PC-3 (cell line): ENCODE measurements at regions not wholly inside any gene's neighbourhood (a gene's known extent, or its start where the extent isn't known, plus 50 kb on each side); places are given as distances from the start of the nearest gene placed in this dataset.

Source experiments
- ATAC-seq: fragments of 200-7000 bp; cut with Tn5 transposase; 2 replicates; pipeline ENCODE4 v1.9.1; 2020; ENCODE audit warnings: mild to moderate bottlenecking, moderate library complexity
- BruUV-seq: library from RNA; stranded (reverse); fragments of 400-500 nt; replicated peaks from 2 replicates; lab custom pipeline; 2021; lab: Mats Ljungman, UMichigan
- CTCF ChIA-PET: fragments of 300-600 bp; sonication (Branson Sonifier 250); formaldehyde crosslinking; loops from one replicate; lab custom pipeline; 2022; ENCODE audit warnings: antibody characterized with exemption; lab: Charles Lee
- POLR2A ChIA-PET: fragments of 300-600 bp; sonication (Branson Sonifier 250); formaldehyde crosslinking; loops from one replicate; lab custom pipeline; 2022; ENCODE audit warnings: antibody characterized with exemption; ENCODE audit not compliant: unreplicated experiment; lab: Charles Lee
- DNase-seq: peaks from one replicate; pipeline ENCODE4 v3.0.0-alpha.2; 2015
- H2AFZ ChIP-seq: fragments of 300-600 bp; sonication (generic); 2 replicates; pipeline ENCODE4 v1.6.0; 2016; ENCODE audit warnings: antibody characterized with exemption, low read length
- H3F3A ChIP-seq: fragments of 300-600 bp; sonication (generic); one replicate; pipeline ENCODE4 v1.6.0; 2017; ENCODE audit warnings: antibody characterized with exemption, low read length, control low read depth, mild to moderate bottlenecking; ENCODE audit not compliant: unreplicated experiment
- H3K27ac ChIP-seq: fragments of 300-600 bp; sonication (generic); 2 replicates; pipeline ENCODE4 v1.5.1; 2016; ENCODE audit warnings: mild to moderate bottlenecking, low read length
- H3K27me3 ChIP-seq: fragments of 300-600 bp; sonication (generic); 2 replicates; pipeline ENCODE4 v1.6.1; 2016; ENCODE audit warnings: low read length, mixed read lengths
- H3K36me3 ChIP-seq: fragments of 300-600 bp; sonication (generic); 2 replicates; pipeline ENCODE4 v1.6.1; 2016; ENCODE audit warnings: low read depth, mixed run types, low read length, mixed read lengths
- H3K4me1 ChIP-seq: fragments of 300-600 bp; sonication (generic); 2 replicates; pipeline ENCODE4 v1.5.1; 2016; ENCODE audit warnings: low read length; ENCODE audit not compliant: insufficient read depth
- H3K4me2 ChIP-seq: fragments of 300-600 bp; sonication (generic); 2 replicates; pipeline ENCODE4 v1.6.0; 2016; ENCODE audit warnings: low read length
- H3K4me3 ChIP-seq: fragments of 300-600 bp; sonication (generic); 2 replicates; pipeline ENCODE4 v1.5.1; 2016; ENCODE audit warnings: mild to moderate bottlenecking, low read length, mixed read lengths
- H3K79me2 ChIP-seq: fragments of 300-600 bp; sonication (generic); 2 replicates; pipeline ENCODE4 v1.6.1; 2017; ENCODE audit warnings: low read length, mixed read lengths
- H3K9ac ChIP-seq: fragments of 300-600 bp; sonication (generic); 2 replicates; pipeline ENCODE4 v1.6.0; 2016; ENCODE audit warnings: mild to moderate bottlenecking, low read length
- H3K9me2 ChIP-seq: fragments of 300-600 bp; sonication (generic); replicated peaks from 2 replicates; pipeline ENCODE4 v1.6.1; 2016; ENCODE audit warnings: mixed run types, low read length, mixed read lengths
- H3K9me3 ChIP-seq: fragments of 300-600 bp; sonication (generic); 2 replicates; pipeline ENCODE4 v1.6.1; 2016; ENCODE audit warnings: low read length, mixed read lengths
- H4K20me1 ChIP-seq: fragments of 300-600 bp; sonication (generic); 2 replicates; pipeline ENCODE4 v1.6.1; 2016; ENCODE audit warnings: low read length, mixed read lengths
- CTCF ChIP-seq: fragments of 300-600 bp; sonication (generic); conservative IDR thresholded peaks from 2 replicates; pipeline ENCODE4 v1.5.1; 2017; ENCODE audit warnings: antibody characterized with exemption, low read depth, mild to moderate bottlenecking, low read length
- EZH2 ChIP-seq: fragments of 300-600 bp; sonication (generic); IDR thresholded peaks from one replicate; pipeline ENCODE4 v1.6.1; 2017; ENCODE audit warnings: antibody characterized with exemption, mild to moderate bottlenecking, low read length; ENCODE audit not compliant: unreplicated experiment
- EZH2phosphoT487 ChIP-seq: fragments of 300-600 bp; sonication (generic); IDR thresholded peaks from 2 replicates; pipeline ENCODE4 v1.6.1; 2018; ENCODE audit warnings: mild to moderate bottlenecking, antibody characterized with exemption, low read length, borderline replicate concordance
- intact Hi-C: fragments of 100-400 bp; cut with micrococcal nuclease; formaldehyde crosslinking; loops from 2 replicates; pipeline ENCODE4 v1.9.0; 2023

- H3K4me1 ChIP-seq, result no peaks in the 10 kb centered on the region
- no peak overlapping the region for H2AFZ ChIP-seq
- no peak overlapping the region for H3K27ac ChIP-seq
- no peak overlapping the region for H3K4me3 ChIP-seq
- no peak for ATAC-seq
- H4K20me1 ChIP-seq, result 0 out of 2 replicates have a peak, but pooled peaks cover 3% of the 10 kb centered on the region
- ChIA-PET CTCF (no interaction called here), POLR2A (no interaction called here)
- BruUV-seq, result no TSS peak
- DNase-seq, result no peak
- no peak overlapping the region for H3K9ac ChIP-seq
- no peaks in the 10 kb centered on the region for H3K79me2 ChIP-seq
- H3K9me2 ChIP-seq, result no peaks in the 10 kb centered on the region
- TF ChIP-seq EZH2 (no peak), CTCF (no peak), EZH2phosphoT487 (no peak)
- H3F3A ChIP-seq, result no peaks in the 10 kb centered on the region
- no peaks in the 10 kb centered on the region for H3K9me3 ChIP-seq
- H3K4me2 ChIP-seq, result no peak overlapping the region
- H3K36me3 ChIP-seq, result no peaks in the 10 kb centered on the region
- H3K27me3 ChIP-seq, result peaks cover 74% of the 10 kb centered on the region
- intact Hi-C loops, result no loop called here
These were observed 149.8 kb upstream of the ETV3 start for GRCh38 chr1:157288006-157288405.

GRCh38 chr1:157287462-157287861 lies 149.3 kb upstream of the ETV3 start:
- H3K4me3 ChIP-seq, result no peak overlapping the region
- BruUV-seq, result no TSS peak
- TF ChIP-seq EZH2 (no peak), EZH2phosphoT487 (no peak), CTCF (no peak)
- CTCF ChIA-PET, result no interaction called here
- no peaks in the 10 kb centered on the region for H3K9me2 ChIP-seq
- H3K27me3 ChIP-seq, result peaks cover 74% of the 10 kb centered on the region
- no peak overlapping the region for H2AFZ ChIP-seq
- H3K79me2 ChIP-seq, result no peaks in the 10 kb centered on the region
- H3K9ac ChIP-seq, result no peak overlapping the region
- no peaks in the 10 kb centered on the region for H3K9me3 ChIP-seq
- no peaks in the 10 kb centered on the region for H3K4me1 ChIP-seq
- POLR2A ChIA-PET, result no interaction called here
- H3K36me3 ChIP-seq, result no peaks in the 10 kb centered on the region
- H3K4me2 ChIP-seq, result no peak overlapping the region
- no peak overlapping the region for H3K27ac ChIP-seq
- H4K20me1 ChIP-seq, result 0 out of 2 replicates have a peak, but pooled peaks cover 3% of the 10 kb centered on the region
- intact Hi-C loops, result no loop called here
- ATAC-seq (no peak), DNase-seq (no peak)
- no peaks in the 10 kb centered on the region for H3F3A ChIP-seq

- H3K4me2 ChIP-seq, result no peak overlapping the region
- no peak for DNase-seq
These were observed 148.6 kb upstream of the ETV3 start for GRCh38 chr1:157286646-157287420.

More at GRCh38 chr1:157286646-157287420, 148.6 kb upstream of the ETV3 start:
- ATAC-seq, result no peak
- intact Hi-C loops, result no loop called here
- H3K27me3 ChIP-seq, result peaks cover 74% of the 10 kb centered on the region
- ChIA-PET POLR2A (no interaction called here), CTCF (no interaction called here)
- no TSS peak for BruUV-seq
- no peaks in the 10 kb centered on the region for H3K4me1 ChIP-seq
- H3K27ac ChIP-seq, result no peak overlapping the region
- H3K9ac ChIP-seq, result no peak overlapping the region
- no peak overlapping the region for H3K4me3 ChIP-seq
- no peaks in the 10 kb centered on the region for H3K79me2 ChIP-seq
- TF ChIP-seq CTCF (no peak), EZH2phosphoT487 (no peak), EZH2 (no peak)
- H2AFZ ChIP-seq, result no peak overlapping the region
- 0 out of 2 replicates have a peak, but pooled peaks cover under 1% of the 10 kb centered on the region for H4K20me1 ChIP-seq
- H3K9me3 ChIP-seq, result no peaks in the 10 kb centered on the region
- no peaks in the 10 kb centered on the region for H3K9me2 ChIP-seq
- no peaks in the 10 kb centered on the region for H3K36me3 ChIP-seq
- H3F3A ChIP-seq, result no peaks in the 10 kb centered on the region
